NCI-H526 treated with DMSO at 0.1 percent for 48 hours (cell line): ENCODE measurements at regions not wholly inside any gene's neighbourhood (a gene's known extent, or its start where the extent isn't known, plus 50 kb on each side); places are given as distances from the start of the nearest gene placed in this dataset.
A peak's percentile ranks its signal among the peaks of the same experiment; 100 is the strongest.
"Not testable (repeated sequence)": the region's sequence is repeated elsewhere in the genome, so short reads cannot be mapped to it uniquely, and the experiment has no call there.

Experiments
- DNase-seq: peaks from one replicate; lab custom pipeline; 2025; lab: John Stamatoyannopoulos, UW

DNA sequence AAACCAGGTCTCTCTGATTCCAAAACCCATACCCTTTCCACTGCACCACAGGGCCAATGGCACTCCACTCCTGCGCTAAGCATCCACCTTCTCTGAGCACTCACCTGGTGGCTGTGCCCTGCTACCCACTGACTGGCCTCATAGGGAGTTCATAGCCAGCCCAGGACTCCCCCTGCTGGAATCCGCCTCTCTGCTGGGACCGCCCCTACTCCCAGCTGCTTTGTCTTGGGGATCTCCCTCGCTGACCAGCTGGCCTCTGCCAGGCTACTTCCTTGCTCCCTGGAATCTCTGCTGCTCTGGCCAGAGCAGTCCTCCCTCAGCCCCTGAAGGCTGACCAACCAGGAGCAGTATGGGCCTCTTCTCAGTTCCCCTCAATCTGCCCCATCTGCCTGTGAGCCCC is 129.7 kb downstream of the FAXC start:
- DNase-seq: no peak

DNA sequence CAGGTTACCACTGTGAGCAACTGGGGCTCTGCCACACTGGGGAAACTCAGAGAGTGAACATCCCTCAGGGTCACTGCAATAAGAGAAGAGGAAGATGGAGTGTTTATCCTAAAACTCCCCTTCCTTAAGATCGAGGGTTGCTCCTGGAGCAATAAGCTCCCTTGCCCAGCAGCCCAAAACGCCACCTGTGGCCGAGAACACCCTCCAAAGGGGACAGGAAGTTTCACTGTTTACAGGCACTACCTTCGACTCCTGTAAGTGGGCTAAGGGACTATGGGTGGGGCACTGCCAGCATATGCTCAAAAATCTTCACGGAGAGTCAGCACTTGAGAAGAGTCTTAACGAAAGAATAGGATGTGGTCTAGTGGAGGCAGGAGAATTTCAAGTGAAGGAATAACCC is 132.5 kb downstream of the FAXC start:
- no peak for DNase-seq

DNA sequence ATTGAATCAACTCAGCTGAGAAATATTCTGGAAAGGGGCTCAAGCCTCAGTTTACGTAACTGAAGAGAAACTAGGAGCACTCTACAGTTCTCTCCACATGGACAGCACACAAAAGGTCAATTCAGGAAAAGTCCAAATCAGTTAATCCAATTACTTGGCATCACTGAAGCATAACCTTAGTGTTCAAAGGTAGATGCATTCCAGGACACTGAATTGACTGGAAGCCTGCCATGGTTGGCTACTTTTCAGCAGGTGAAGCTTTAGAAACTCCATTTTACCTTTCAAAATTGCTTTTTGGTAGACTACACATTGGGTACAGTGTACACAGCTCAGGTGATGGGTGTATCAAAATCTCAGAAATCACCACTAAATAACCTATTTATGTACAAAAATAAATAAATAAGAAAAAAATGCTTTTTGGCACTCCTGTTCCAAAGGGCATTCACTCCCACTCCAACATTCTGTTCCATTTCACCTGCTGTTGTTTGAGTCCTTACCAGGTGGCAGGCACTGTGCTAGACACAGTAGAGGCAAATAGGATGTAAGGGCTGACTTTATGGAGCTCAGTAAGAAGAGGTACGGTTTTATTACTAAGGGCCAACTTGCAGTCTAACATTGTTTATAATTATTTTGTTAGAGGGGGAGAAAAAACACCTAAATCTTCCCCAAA is 153.4 kb downstream of the FAXC start:
- DNase-seq: no peak

DNA sequence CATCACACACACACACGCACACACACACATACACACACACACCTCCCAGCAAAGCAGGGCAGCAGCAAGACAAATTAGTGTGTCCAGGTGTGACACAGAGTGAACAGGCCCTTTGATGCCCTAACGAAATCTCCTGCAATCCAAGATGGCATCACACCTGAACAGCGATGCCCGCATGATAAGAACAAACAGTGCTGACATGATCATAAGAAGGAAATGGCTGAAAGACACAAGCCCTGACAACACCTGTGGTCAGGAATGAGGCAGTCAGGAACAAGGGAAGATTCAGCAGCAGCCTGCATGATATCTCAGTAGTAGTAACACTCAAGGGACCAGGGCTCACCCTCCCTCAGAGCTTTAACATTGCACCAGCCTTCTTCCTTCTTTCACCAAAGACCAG is 156.9 kb downstream of the FAXC start:
- no peak for DNase-seq

DNA sequence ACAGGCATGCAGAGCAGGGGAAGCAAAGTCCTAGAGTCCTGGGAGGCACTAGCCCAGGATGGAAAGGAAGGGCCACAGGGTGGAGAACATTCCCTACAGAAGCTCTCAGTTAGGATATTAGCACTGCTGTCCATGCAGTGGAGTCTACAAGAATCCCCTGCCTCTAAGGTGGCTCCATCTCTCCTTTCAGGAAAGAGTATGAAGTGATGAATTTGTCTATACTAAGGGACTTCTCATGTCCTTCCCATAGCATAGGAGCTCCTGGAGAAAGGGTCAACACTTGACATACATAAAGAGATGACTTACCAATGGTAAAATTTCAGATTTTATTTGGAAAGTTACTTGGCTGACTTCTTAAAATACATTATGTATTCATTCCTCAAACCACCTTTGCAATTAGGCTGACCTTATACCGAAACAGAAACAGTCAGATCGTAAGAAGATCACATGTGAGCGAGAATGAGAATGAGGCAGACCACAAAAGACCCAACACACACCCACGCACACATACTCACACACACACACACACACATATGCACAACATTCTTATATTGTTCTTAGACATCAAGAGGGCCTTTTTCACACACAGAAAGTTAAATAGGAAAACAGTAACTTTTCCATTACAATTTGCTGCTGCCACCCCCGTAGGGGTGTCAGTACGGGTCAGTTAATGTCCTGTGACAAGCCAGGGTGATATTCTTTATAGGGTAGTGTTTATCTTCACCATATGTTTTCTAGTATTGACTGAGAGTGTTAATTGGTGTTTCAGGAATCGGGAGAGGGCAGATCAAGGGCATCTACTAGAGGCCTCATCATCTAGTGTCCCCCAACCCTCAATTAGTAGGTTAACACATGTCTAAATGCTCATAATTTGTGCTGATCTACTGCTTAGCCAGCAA is 159.4 kb downstream of the FAXC start:
- DNase-seq: no peak

DNA sequence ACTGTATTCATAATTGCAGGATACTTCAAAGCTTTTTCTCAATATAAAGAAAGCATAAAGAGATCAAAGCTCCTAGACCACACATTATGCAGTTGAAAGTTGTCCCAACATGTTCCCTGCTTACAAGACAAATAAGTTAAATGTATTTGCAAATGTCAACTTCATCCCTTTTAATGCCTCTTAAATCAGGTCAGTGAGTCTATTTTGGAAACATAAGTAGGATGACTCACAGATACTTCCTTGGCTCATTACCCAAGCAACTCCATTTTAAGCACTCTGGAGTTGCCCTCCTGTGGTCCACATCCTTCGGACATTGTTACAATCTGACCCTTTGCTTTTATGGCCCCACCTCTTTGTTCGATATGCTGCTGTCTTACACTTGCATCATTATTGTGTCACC is 162.0 kb downstream of the FAXC start:
- DNase-seq: no peak

DNA sequence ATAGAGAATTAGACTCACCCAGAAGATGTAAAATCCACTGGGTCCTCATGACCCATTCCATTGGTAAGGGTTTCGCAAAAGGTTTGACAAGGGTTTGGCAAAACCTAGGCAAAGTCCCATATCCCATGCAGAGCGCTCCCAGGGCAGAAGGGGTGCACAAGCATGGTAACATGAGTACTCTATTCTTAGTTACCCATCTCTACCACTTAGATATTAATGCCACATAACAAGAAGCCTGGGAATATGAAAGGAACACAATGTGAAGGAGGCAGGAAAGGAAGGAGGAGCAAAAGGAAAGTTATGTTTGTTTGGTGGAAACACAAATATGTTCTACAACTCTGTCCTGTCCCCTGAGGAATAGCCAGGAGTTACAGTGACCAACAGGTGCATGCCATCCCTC is 163.1 kb downstream of the FAXC start:
- DNase-seq: no peak

DNA sequence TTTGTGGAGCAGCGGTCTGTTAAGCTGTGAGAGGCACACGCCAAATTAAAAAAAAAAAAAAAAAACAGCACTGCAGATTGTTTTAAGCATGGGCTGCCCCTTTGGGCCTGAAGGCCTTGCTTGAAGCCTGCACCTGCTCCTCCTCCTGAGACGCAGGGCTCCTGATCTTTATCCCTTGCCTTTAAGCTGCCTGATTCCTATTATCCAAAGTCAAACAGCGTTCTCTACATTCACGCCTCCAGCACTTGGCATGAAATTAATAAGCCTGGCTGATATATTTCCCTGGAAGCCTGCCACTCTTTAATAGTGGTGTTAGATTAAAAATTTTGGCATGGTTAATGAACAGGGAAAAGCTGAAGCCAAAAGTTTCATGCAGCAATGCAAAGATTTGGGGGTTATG is 163.9 kb downstream of the FAXC start:
- no peak for DNase-seq

DNA sequence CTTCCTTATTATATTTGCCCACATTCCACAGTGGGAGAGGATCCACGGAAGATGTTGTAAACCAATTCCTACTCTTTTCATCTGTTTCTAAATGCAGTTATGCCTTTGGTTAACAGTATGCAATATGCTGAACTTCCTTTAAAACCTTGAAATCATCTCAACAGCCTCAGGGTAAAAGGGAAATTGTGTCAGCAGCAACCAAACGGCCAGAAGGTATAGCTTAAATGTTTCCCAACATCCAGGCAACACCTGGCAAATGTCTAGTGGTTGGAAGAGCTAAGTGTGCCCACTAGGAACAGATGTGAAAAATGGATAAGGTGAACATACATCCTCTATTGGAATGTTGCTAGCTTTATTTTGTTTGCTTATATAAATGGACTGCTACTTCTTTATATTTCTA is 164.8 kb downstream of the FAXC start:
- no peak for DNase-seq

DNA sequence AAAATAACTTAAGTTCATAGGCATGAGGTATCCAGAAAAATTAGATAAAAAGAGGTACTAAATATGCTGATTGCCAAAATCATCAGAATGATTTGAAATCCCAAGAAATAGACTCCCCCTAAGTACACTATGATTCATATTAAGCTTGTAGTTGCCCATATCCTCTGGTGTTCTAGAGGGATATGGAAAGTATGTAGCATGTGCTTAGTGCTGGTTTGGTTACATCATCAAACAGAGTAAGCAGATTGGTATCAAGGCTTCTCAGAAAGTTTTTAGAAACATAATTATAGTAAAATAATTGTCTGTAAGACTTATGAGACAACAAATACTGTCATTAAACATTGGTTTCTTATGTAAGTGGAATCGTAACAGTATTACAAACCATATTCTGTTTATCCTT is 166.4 kb downstream of the FAXC start:
- DNase-seq: no peak

DNA sequence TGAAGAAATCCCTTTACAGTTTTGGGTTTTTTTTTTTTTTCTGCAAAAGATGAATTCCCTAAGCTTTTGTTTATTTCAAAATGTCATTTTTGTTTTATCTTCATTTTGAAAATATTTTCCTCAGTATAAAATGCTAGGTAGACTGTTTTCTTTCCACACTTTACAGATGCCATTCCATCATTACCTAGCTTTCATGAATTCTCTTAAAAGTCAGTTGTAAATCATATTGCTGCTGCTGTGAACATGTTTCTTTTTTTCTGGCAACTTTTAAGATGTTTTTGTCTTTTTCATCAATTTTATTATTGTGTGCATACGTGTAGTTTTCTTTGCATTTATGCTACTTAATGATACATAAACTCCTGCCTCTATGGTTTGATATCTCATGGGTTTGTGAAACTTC is 168.3 kb downstream of the FAXC start:
- no peak for DNase-seq

DNA sequence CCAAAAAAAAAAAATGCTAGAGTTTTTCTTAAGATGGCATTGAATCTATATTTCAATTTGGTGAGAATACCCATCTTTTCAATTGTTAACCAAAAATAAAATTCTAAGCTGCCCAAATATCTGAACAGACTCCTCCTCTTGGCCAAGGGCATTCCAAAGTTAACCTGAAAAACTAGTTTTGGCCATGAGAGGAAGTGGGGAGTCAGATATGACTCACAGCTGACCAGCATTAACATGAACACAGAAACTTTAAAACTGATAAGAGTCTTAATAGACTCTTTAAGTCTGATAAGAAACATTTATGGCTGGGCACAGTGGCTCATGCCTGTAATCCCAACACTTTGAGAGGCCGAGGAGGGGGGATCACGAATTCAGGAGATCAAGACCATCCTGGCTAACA is 171.3 kb downstream of the FAXC start:
- DNase-seq: no peak

DNA sequence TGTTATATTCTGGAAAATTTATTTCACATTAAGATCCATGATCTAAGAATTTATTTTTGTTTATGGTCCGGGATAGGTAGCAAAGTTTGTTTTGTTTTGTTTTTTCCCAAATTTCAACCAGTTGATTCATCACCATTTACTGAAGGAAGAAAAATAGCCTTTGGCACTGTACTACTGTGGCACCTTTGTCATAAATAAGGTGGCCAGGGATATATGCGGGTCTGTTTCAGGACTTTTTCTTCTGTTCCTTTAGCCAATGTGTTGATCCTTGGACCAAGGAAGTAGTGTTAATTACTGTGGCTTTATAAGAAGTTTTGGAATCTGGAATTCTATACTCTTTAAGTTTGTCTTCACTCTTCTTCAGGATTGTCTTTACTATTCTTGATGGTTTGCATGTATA is 171.7 kb downstream of the FAXC start:
- DNase-seq: no peak

DNA sequence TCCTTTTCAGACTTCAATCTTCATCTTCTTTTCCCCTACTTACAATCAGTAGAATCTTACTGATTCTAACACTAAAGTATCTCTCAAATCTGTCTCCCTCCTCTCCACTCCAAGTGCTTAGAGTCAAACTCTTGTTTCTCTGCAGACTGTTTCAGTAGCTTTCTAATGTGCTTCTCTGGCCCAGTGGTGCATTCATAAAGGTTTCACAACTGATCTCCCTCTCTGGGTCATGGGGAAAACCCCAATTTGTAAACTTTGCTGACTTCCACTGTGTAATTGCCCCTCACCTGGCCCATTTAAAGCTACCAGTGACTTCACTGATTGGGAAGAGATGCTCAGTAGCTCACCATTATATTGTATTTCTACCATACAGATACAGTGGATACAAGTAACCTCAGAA is 183.6 kb downstream of the FAXC start:
- no peak for DNase-seq

DNA sequence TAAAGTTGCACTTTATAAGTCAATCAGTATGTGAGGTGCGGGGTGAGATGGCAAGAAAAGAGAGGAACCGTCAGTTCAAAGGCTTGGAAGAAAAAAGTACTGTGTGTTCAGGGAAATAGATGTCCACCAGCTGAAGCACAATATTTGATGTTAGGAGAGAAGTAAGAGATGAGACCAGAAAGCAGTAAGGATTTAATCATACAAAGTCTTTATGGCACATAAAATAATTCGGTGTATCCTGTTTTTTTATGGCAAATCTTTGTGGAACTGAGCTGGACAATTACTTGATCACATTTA is 197.2 kb downstream of the FAXC start:
- no peak for DNase-seq

DNA sequence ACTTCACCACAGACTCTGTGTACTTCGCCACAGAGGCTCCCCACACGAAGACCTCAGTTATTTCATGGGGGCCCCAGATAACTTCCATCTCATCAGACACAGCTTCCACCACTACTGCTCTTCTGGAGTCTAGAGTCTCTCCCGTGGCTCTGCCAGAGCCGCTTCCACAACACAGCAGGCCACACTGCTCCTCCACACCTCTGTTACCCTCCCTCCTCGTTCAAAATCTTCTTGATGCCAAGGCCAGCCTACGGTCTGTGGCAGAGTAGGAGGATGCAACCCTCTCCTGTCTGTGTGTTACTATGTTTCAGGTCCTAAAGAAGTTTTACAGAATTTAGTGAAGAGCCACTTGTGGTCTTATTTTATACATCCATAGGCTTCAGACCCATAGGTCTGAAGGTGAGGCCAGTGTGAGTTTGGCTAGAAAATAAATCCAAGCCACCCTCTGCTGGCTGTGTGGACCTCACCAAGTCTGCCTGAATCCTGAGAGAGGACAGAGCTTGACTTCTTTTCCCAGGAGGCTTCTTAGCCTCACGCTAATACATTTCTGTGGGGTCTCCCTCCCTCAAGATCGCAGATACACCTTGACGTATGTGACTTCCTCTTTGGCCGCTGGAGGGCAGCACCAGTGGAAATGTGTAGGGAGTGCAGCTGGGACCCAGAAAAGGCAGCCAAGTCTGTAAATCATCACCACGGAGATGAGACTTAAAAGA is 197.7 kb downstream of the FAXC start:
- peak; percentile 11 for DNase-seq

DNA sequence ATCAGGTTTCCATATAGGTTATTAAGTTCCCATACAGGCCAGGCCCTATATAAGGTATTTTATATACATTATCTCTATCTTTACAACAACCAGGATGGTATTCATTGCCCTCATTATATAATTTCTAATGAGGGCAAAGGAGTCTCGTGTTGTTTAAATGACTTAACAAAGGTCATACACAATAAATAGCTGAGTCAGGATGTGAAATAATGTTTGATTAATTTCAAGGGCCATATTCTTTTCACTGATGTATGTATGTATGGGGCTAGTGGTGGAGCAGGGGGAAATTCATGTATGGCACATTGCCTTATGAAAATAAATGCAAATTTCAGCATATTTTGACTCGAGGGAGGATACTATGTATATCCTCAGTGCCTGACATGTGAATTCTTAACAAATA is 200.7 kb downstream of the FAXC start:
- peak; percentile 75 for DNase-seq

DNA sequence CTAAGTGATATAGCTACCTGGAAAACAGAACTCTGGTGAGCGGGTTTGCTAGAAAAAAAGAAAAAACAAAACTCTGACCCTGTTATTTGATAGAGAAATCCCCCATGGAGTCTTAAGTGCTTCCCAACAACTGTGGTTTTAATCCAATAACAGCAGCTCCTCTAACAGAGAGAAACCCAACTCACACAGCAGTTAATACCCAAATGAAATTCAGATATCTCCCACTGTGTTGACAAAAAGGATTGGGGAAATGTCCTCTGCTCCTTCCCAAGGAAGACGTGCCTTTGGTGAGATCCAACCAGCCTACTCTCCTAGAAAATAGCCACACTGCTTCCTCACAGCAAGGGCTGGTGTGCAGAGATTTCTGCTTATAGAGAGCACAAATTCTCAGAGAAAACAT is 200.4 kb upstream of the FBXL4 start:
- DNase-seq: no peak

DNA sequence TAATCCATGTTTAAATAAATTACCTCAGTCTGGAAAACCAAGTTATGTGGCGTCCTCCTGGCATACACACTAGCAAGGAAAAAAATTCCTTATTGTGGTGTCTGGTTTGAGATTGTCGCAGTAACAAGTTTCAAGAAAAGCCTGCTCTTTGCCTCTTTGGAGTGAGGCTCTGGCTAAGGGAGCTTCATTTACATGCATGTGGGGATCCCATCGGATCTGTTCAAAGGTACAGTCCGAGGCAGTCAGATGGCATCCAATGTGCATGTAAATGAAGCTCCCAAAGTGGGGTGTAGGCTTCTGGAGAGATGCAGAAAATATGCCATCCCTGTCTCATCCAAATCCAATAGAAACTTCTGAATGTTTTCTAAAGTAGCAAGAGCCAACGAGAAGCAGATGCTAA is 199.5 kb upstream of the FBXL4 start:
- no peak for DNase-seq

DNA sequence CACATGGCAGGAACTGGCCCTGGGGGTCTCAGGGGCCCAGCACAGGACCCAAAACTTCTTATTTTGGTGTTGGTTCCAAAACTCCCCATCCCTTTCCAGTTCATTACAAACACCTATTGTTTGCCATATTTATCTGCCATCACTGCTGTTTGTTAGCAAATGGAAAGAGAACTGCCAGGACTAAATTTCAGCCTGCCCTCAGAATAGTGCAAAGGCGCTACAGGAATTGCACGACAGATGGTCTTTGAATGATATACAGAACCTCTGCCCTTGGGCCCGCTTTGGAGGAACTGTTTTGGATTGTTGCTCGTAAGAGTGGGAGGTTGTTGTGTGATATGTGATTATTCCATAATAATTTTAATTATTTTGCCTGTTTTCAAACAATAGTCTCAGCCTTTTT is 199.0 kb upstream of the FBXL4 start:
- no peak for DNase-seq

DNA sequence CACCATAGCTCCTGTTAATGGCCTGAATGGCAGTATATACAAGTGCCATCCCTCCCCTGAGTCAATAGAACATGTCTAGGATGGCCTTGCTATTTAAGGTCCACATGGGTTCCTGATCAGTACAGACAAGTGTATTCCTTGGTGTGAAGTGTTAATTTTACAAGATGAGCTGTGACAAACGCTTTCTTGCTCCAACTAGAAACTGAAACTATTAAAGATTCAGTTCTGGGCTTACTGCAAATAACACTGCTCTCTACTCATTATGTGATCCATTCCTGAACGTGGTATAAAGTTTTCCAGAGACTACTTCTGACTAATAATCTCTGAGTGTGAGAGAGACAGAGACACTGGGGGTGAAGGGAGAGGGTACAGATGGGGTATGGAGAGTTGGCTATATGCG is 198.0 kb upstream of the FBXL4 start:
- DNase-seq: no peak

DNA sequence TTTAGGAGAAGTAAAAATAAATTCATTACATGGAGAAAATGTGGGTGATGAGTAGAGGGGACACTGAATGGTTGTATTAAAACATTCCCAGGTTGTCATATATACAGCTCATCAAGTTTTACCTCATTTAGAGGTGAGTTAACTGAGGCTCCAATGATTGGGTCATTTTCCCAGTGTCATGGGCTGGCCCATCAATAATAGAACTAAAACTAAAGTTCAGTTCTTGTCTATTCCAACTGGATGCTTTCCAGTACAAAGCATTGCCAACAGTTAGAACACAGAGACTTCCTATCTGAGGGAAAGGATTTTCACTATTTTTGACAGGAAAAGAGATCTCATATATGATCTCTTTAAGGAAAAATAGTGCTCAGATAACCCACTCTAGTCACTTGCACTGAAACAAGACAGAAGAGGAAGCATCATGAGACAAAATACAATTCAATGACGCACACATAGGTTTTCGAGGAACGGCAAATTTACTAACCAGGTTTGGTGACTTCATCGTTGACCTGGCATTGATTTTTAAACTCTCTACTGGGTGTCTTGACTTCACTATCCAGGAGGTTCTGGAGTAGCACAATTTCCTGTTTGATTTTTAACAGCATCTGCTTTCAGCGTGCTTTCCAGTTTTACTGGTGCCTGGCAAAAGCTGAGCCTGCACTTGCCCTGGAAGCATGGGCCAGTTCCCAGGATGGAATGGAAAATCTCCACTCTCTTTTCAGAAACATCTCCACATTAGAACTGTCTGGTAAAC is 195.5 kb upstream of the FBXL4 start:
- no peak for DNase-seq

DNA sequence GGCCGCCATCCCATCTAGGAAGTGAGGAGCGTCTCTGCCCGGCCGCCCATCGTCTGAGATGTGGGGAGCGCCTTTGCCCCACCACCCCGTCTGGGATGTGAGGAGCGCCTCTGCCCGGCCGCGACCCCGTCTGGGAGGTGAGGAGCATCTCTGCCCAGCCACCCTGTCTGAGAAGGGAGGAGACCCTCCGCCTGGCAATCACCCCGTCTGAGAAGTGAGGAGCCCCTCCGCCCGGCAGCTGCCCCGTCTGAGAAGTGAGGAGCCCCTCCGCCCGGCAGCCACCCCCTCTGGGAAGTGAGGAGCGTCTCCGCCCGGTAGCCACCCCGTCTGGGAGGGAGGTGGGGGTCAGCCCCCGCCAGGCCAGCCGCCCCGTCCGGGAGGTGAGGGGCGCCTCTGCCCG is 194.2 kb upstream of the FBXL4 start:
- not testable (repeated sequence) for DNase-seq
